ENCODE measurements at regions not wholly inside any gene's neighbourhood (a gene's known extent, or its start where the extent isn't known, plus 50 kb on each side); places are given as distances from the start of the nearest gene placed in this dataset.

- DNase-seq: no peak
- intact Hi-C loops (cut with micrococcal nuclease; ENCODE audit: unreplicated experiment): no loop called here
- Mint-ChIP-seq H3K4me1 (ENCODE audit: low read depth, unreplicated experiment) (no peaks in the 10 kb centered on the region), H3K27ac (ENCODE audit: unreplicated experiment) (no peak overlapping the region), H3K27me3 (ENCODE audit: insufficient read depth, unreplicated experiment) (no peaks in the 10 kb centered on the region), H3K4me3 (ENCODE audit: unreplicated experiment) (no peak overlapping the region), H3K9me3 (ENCODE audit: unreplicated experiment) (no peaks in the 10 kb centered on the region), H3K36me3 (ENCODE audit: insufficient read depth, unreplicated experiment) (no peaks in the 10 kb centered on the region)
- BruUV-seq (replicated peaks): no TSS peak
- ChIA-PET CTCF (no interaction called here), POLR2A (no interaction called here)
- Histone ChIP-seq H3K9me3 (no peaks in the 10 kb centered on the region), H3K27me3 (replicated peaks; ENCODE audit: control insufficient read depth, insufficient read depth, low read length) (no peaks in the 10 kb centered on the region), H3K4me3 (ENCODE audit: low read depth, low read length) (no peak overlapping the region), H3K4me1 (no peaks in the 10 kb centered on the region), H3K36me3 (ENCODE audit: control insufficient read depth, insufficient read depth, low read length) (no peaks in the 10 kb centered on the region)
- no peak for TF ChIP-seq CTCF (IDR thresholded peaks at IDR 0.05; ENCODE audit: insufficient read depth in 1 of 2, low read depth in 1 of 2, low read length in 1 of 2, severe bottlenecking in 1 of 2, unreplicated experiment in 1 of 2)
Measured at GRCh38 chr7:82675396-82675795, 231.8 kb upstream of the CACNA2D1 start.

GRCh38 chr7:82674268-82674667, 230.7 kb upstream of the CACNA2D1 start:
- Histone ChIP-seq H3K27me3 (replicated peaks; ENCODE audit: control insufficient read depth, insufficient read depth, low read length) (no peaks in the 10 kb centered on the region), H3K36me3 (ENCODE audit: control insufficient read depth, insufficient read depth, low read length) (no peaks in the 10 kb centered on the region), H3K4me3 (ENCODE audit: low read depth, low read length) (no peak overlapping the region), H3K4me1 (no peaks in the 10 kb centered on the region), H3K9me3 (no peaks in the 10 kb centered on the region)
- TF ChIP-seq CTCF (IDR thresholded peaks at IDR 0.05; ENCODE audit: insufficient read depth in 1 of 2, low read depth in 1 of 2, low read length in 1 of 2, severe bottlenecking in 1 of 2, unreplicated experiment in 1 of 2): no peak
- no peak overlapping the region for H3K4me3 Mint-ChIP-seq (ENCODE audit: unreplicated experiment)
- no peak overlapping the region for H3K27ac Mint-ChIP-seq (ENCODE audit: unreplicated experiment)
- no TSS peak for BruUV-seq (replicated peaks)
- no peaks in the 10 kb centered on the region for H3K9me3 Mint-ChIP-seq (ENCODE audit: unreplicated experiment)
- intact Hi-C loops (cut with micrococcal nuclease; ENCODE audit: unreplicated experiment): no loop called here
- no peaks in the 10 kb centered on the region for H3K27me3 Mint-ChIP-seq (ENCODE audit: insufficient read depth, unreplicated experiment)
- POLR2A ChIA-PET: no interaction called here
- H3K36me3 Mint-ChIP-seq (ENCODE audit: insufficient read depth, unreplicated experiment): no peaks in the 10 kb centered on the region
- no peaks in the 10 kb centered on the region for H3K4me1 Mint-ChIP-seq (ENCODE audit: low read depth, unreplicated experiment)
- CTCF ChIA-PET: no interaction called here
- DNase-seq: no peak

GRCh38 chr7:82672078-82672477, 228.5 kb upstream of the CACNA2D1 start:
- CTCF ChIA-PET: no interaction called here
- Mint-ChIP-seq H3K36me3 (ENCODE audit: insufficient read depth, unreplicated experiment) (no peaks in the 10 kb centered on the region), H3K27ac (ENCODE audit: unreplicated experiment) (no peak overlapping the region), H3K27me3 (ENCODE audit: insufficient read depth, unreplicated experiment) (no peaks in the 10 kb centered on the region), H3K4me1 (ENCODE audit: low read depth, unreplicated experiment) (no peaks in the 10 kb centered on the region), H3K9me3 (ENCODE audit: unreplicated experiment) (no peaks in the 10 kb centered on the region), H3K4me3 (ENCODE audit: unreplicated experiment) (no peak overlapping the region)
- DNase-seq: no peak
- Histone ChIP-seq H3K9me3 (no peaks in the 10 kb centered on the region), H3K27me3 (replicated peaks; ENCODE audit: control insufficient read depth, insufficient read depth, low read length) (no peaks in the 10 kb centered on the region), H3K4me1 (no peaks in the 10 kb centered on the region), H3K4me3 (ENCODE audit: low read depth, low read length) (no peak overlapping the region), H3K36me3 (ENCODE audit: control insufficient read depth, insufficient read depth, low read length) (no peaks in the 10 kb centered on the region)
- no peak for TF ChIP-seq CTCF (IDR thresholded peaks at IDR 0.05; ENCODE audit: insufficient read depth in 1 of 2, low read depth in 1 of 2, low read length in 1 of 2, severe bottlenecking in 1 of 2, unreplicated experiment in 1 of 2)
- POLR2A ChIA-PET: no interaction called here
- BruUV-seq (replicated peaks): no TSS peak
- intact Hi-C loops (cut with micrococcal nuclease; ENCODE audit: unreplicated experiment): no loop called here

All from Caco-2 (cell line).